ENCODE measurements at regions not wholly inside any gene's neighbourhood (a gene's known extent, or its start where the extent isn't known, plus 50 kb on each side); places are given as distances from the start of the nearest gene placed in this dataset.

- H3K4me3 ChIP-seq (ENCODE audit: low read length): no peak overlapping the region
- DNase-seq (ENCODE audit: low read depth): no peak
- TF ChIP-seq, protein P1, sequence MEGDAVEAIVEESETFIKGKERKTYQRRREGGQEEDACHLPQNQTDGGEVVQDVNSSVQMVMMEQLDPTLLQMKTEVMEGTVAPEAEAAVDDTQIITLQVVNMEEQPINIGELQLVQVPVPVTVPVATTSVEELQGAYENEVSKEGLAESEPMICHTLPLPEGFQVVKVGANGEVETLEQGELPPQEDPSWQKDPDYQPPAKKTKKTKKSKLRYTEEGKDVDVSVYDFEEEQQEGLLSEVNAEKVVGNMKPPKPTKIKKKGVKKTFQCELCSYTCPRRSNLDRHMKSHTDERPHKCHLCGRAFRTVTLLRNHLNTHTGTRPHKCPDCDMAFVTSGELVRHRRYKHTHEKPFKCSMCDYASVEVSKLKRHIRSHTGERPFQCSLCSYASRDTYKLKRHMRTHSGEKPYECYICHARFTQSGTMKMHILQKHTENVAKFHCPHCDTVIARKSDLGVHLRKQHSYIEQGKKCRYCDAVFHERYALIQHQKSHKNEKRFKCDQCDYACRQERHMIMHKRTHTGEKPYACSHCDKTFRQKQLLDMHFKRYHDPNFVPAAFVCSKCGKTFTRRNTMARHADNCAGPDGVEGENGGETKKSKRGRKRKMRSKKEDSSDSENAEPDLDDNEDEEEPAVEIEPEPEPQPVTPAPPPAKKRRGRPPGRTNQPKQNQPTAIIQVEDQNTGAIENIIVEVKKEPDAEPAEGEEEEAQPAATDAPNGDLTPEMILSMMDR (IDR thresholded peaks at IDR 0.05; ENCODE audit: insufficient read depth, low read depth, low read length, missing control alignments): no peak
Observed at GRCh38 chr13:107075576-107075975, 507.6 kb upstream of the ARGLU1 start.

GRCh38 chr13:107070792-107071191 is 502.9 kb upstream of the ARGLU1 start:
- DNase-seq (ENCODE audit: low read depth): no peak
- TF ChIP-seq, protein P1 (IDR thresholded peaks at IDR 0.05; ENCODE audit: insufficient read depth, low read depth, low read length, missing control alignments): no peak
- no peak overlapping the region for H3K4me3 ChIP-seq (ENCODE audit: low read length)

- no peak overlapping the region for H3K4me3 ChIP-seq (ENCODE audit: low read length)
- TF ChIP-seq, protein P1 (IDR thresholded peaks at IDR 0.05; ENCODE audit: insufficient read depth, low read depth, low read length, missing control alignments): no peak
- DNase-seq (ENCODE audit: low read depth): no peak
Observed at GRCh38 chr13:107069108-107069776, 501.3 kb upstream of the ARGLU1 start.

DNA sequence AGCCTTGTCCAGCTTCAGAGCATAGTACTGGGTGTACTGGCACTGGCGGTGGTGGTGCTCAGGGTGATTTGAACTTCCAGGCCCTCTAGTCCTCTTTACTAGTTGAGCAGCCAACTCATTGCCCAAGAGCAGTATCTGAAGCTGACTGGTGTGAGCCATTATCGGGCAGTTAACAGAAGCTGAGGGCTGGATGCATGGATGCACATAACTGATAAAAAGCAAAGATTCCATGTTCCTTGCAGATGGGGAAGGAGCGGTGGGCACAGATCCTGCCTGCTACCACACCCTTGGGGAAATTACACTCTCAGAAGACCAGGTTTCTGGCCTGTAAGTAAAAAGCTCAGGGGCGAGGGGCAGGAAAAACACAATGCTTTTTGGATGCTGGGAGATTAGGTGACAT is 499.4 kb upstream of the ARGLU1 start:
- no peak overlapping the region for H3K4me3 ChIP-seq (ENCODE audit: low read length)
- TF ChIP-seq, protein P1 (IDR thresholded peaks at IDR 0.05; ENCODE audit: insufficient read depth, low read depth, low read length, missing control alignments): no peak
- DNase-seq (ENCODE audit: low read depth): no peak

DNA sequence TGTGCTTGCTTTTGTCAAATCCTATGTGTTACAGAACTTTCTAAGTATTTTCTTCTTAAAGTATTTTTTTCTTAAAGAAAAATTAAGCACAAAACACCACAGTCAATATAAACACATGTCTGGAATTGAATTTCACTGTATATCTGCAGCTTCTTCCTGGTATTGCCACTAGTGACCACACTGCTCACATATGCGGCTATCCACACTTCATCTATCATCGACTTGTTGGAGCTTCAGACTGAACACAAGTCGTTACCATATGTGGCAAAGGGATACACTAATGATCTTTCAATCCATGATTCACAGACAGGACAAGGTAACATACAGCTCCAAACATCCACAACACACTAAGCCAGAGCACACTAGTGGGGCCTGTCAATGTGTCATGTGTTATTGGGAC is 498.4 kb upstream of the ARGLU1 start:
- TF ChIP-seq, protein P1 (IDR thresholded peaks at IDR 0.05; ENCODE audit: insufficient read depth, low read depth, low read length, missing control alignments): no peak
- DNase-seq (ENCODE audit: low read depth): no peak
- no peak overlapping the region for H3K4me3 ChIP-seq (ENCODE audit: low read length)

DNA sequence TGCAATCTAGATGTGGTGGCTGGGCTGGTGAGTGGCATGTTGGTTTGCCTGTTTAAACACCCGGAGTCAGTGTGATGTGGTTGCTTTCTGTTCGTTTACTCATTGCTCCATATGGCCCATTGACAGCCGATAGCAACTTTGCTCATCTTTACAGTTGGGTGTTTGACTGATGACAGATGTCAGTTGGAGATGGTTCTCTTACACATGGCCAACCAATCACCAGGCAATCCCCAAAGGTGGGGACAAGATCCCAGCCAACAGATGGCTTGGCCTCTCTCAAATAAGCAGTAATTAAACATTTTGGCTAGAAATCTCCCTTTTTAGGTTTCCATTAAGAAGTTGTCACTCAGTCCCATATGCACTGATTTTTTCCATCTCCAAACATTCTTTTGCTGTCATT is 497.1 kb upstream of the ARGLU1 start:
- DNase-seq (ENCODE audit: low read depth): no peak
- H3K4me3 ChIP-seq (ENCODE audit: low read length): no peak overlapping the region
- TF ChIP-seq, protein P1 (IDR thresholded peaks at IDR 0.05; ENCODE audit: insufficient read depth, low read depth, low read length, missing control alignments): no peak

- TF ChIP-seq, protein P1 (IDR thresholded peaks at IDR 0.05; ENCODE audit: insufficient read depth, low read depth, low read length, missing control alignments): no peak
- no peak overlapping the region for H3K4me3 ChIP-seq (ENCODE audit: low read length)
- no peak for DNase-seq (ENCODE audit: low read depth)
Observed at GRCh38 chr13:107057028-107057631, 489.2 kb upstream of the ARGLU1 start.
